GM04503 (cell line): ENCODE measurements at regions not wholly inside any gene's neighbourhood (a gene's known extent, or its start where the extent isn't known, plus 50 kb on each side); places are given as distances from the start of the nearest gene placed in this dataset.

Experiments used
- DNase-seq: peaks from one replicate; pipeline ENCODE4 v3.0.0-alpha.2; 2012; ENCODE audit warnings: low read depth

- DNase-seq: no peak
Observed at GRCh38 chr18:10316778-10317177, 137.7 kb upstream of the APCDD1 start.

- no peak for DNase-seq
Observed at GRCh38 chr18:10317864-10318690, 136.4 kb upstream of the APCDD1 start.

- no peak for DNase-seq
Observed at GRCh38 chr18:10318691-10318970, 135.8 kb upstream of the APCDD1 start.

- no peak for DNase-seq
Observed at GRCh38 chr18:10319026-10319425, 135.4 kb upstream of the APCDD1 start.

GRCh38 chr18:10319914-10320600, 134.4 kb upstream of the APCDD1 start:
- DNase-seq: no peak

GRCh38 chr18:10320791-10321190, 133.6 kb upstream of the APCDD1 start:
- DNase-seq: no peak

GRCh38 chr18:10321576-10321975, 132.9 kb upstream of the APCDD1 start:
- DNase-seq: no peak

- no peak for DNase-seq
Observed at GRCh38 chr18:10322004-10322403, 132.4 kb upstream of the APCDD1 start.

- no peak for DNase-seq
Observed at GRCh38 chr18:10322435-10322834, 132.0 kb upstream of the APCDD1 start.

- DNase-seq: no peak
Observed at GRCh38 chr18:10329101-10329500, 125.3 kb upstream of the APCDD1 start.

GRCh38 chr18:10330428-10330827, 124.0 kb upstream of the APCDD1 start:
- no peak for DNase-seq

GRCh38 chr18:10332452-10332851, 122.0 kb upstream of the APCDD1 start:
- DNase-seq: no peak

- no peak for DNase-seq
Observed at GRCh38 chr18:10336749-10337350, 117.6 kb upstream of the APCDD1 start.

- DNase-seq: no peak
Observed at GRCh38 chr18:10340821-10341220, 113.6 kb upstream of the APCDD1 start.

- no peak for DNase-seq
Observed at GRCh38 chr18:10343778-10344177, 110.7 kb upstream of the APCDD1 start.

- DNase-seq: no peak
Observed at GRCh38 chr18:10346749-10347415, 107.6 kb upstream of the APCDD1 start.

GRCh38 chr18:10349561-10349960, 104.9 kb upstream of the APCDD1 start:
- DNase-seq: no peak

- no peak for DNase-seq
Observed at GRCh38 chr18:10350661-10351060, 103.8 kb upstream of the APCDD1 start.

- no peak for DNase-seq
Observed at GRCh38 chr18:10351219-10351818, 103.1 kb upstream of the APCDD1 start.

- DNase-seq: no peak
Observed at GRCh38 chr18:10351858-10352257, 102.6 kb upstream of the APCDD1 start.

GRCh38 chr18:10352671-10353070, 101.8 kb upstream of the APCDD1 start:
- no peak for DNase-seq

- no peak for DNase-seq
Observed at GRCh38 chr18:10353791-10354190, 100.6 kb upstream of the APCDD1 start.
